OCI-LY1 (cell line): ENCODE measurements at regions not wholly inside any gene's neighbourhood (a gene's known extent, or its start where the extent isn't known, plus 50 kb on each side); places are given as distances from the start of the nearest gene placed in this dataset.

Experiments used
- EZH2 ChIP-seq: fragments of 200-600 bp; sonication (generic), shearing (Covaris generic); IDR thresholded peaks from 2 replicates; pipeline ENCODE4 v1.8.0; 2017; ENCODE audit warnings: borderline replicate concordance, mixed run types, mild to moderate bottlenecking, antibody characterized with exemption, low read length, moderate library complexity, mixed read lengths
- TF ChIP-seq, protein P1 (sequence below): fragments of 200-600 bp; sonication (generic), shearing (Covaris generic); IDR thresholded peaks from 2 replicates; pipeline ENCODE4 v1.5.1; 2017; ENCODE audit warnings: mild to moderate bottlenecking, antibody characterized with exemption, low read length, moderate library complexity, mixed read lengths

DNA sequence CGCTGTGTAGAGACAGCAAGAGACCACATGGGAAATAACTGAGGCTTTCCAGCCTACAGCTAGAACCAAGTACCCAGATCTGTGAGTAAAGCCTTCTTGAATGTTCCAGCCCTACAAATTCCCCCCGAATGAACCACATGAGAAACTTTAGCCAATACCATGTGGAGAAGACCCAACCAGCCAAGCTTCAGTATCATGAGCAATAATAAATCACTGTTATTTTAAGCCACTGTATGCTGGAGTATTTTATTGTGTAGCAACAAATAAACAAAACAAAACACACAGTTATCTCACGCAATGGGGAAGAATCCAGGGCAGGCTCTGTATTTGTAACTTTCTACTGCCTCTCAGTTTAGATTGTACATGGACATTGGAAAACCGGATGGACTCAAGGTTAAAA, 426.2 kb downstream of the CDH11 start:
- TF ChIP-seq, protein P1, sequence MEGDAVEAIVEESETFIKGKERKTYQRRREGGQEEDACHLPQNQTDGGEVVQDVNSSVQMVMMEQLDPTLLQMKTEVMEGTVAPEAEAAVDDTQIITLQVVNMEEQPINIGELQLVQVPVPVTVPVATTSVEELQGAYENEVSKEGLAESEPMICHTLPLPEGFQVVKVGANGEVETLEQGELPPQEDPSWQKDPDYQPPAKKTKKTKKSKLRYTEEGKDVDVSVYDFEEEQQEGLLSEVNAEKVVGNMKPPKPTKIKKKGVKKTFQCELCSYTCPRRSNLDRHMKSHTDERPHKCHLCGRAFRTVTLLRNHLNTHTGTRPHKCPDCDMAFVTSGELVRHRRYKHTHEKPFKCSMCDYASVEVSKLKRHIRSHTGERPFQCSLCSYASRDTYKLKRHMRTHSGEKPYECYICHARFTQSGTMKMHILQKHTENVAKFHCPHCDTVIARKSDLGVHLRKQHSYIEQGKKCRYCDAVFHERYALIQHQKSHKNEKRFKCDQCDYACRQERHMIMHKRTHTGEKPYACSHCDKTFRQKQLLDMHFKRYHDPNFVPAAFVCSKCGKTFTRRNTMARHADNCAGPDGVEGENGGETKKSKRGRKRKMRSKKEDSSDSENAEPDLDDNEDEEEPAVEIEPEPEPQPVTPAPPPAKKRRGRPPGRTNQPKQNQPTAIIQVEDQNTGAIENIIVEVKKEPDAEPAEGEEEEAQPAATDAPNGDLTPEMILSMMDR = no peak
- TF ChIP-seq EZH2 = no peak
